GM12874 (cell line): ENCODE measurements at regions not wholly inside any gene's neighbourhood (a gene's known extent, or its start where the extent isn't known, plus 50 kb on each side); places are given as distances from the start of the nearest gene placed in this dataset.

ENCODE experiments used
- CTCF ChIP-seq: IDR thresholded peaks from 2 replicates; pipeline ENCODE4 v1.5.1; 2011; ENCODE audit warnings: low read depth, mild to moderate bottlenecking, control low read depth, low read length, moderate library complexity; ENCODE audit not compliant: insufficient read depth

GRCh38 chr3:182729903-182730674 lies 63.2 kb upstream of the ATP11B start:
- TF ChIP-seq CTCF: no peak

- no peak for TF ChIP-seq CTCF
Measured at GRCh38 chr3:182730675-182731042, 62.6 kb upstream of the ATP11B start.

DNA sequence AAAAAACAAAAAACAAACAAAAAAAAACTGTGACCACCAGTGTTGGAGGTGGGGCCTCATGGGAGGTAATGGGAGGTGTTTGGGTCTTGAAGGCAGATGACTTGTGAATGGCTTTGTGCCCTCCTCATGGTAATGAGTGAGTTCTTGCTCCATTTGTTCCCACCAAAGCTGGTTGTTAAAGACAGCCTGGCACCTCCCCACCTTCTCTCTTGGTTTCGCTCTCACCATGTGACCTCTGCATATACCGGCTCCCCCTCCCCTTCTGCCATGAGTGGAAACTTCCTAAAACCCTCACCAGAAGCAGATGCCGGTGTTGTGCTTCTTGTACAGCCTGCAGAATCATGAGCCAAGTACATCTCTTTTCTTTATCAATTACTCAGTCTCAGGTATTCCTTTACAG lies 61.5 kb upstream of the ATP11B start:
- no peak for TF ChIP-seq CTCF

DNA sequence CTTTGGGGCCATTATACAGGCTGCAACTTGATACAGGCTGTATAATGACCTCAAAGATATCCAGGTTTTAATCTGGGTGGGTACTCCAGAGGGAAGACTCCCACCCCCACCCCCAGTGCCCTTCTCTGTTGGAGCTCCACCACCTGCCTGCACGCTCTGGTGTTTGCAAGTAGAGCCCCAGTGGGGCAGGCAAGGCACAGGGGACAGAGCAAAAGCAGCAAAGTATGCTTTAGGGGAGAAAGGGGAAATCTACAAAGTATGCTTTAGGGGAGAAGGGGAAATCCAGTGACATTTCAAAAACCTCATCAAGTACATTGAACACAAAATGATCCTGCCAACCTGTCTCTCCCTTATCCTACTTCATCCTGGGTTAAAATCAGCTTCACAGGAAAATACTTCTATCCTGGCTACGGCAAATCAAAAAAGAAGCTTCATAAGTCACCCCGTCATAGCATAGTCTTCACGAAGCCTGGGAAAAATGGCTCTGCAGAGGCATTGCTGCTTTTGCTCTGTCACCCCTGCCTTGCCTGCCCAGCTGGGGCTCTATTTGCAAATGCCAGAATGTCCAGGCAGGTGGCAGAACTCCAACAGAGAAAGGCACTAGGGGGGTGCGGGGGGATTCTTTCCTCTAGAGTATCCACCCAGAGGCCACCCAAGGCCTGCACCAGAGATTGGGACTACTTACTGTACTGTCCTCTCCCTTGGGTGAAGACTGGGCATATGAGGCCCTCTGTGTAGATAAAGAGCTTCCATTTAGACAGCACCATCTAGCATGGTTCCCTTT lies 60.9 kb upstream of the ATP11B start:
- TF ChIP-seq CTCF: no peak

DNA sequence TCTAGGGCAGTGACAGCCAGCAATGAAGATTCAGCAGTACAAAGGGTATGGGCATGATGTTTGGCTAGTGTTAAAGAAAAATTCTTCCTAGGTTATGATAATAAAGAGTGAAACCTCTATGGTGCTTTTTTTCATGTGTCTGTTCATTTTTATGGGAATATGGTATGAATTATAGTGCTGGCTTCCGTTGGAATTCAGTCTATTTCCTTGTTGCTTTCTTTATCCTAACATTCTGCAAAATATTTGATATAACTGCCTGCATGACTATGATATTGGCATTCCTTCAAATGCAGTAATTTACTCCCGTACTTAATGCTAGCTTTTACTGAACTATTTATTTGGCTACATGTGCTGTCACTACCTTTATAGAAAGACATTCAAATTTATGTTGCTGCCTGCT lies 57.6 kb upstream of the ATP11B start:
- TF ChIP-seq CTCF: no peak

DNA sequence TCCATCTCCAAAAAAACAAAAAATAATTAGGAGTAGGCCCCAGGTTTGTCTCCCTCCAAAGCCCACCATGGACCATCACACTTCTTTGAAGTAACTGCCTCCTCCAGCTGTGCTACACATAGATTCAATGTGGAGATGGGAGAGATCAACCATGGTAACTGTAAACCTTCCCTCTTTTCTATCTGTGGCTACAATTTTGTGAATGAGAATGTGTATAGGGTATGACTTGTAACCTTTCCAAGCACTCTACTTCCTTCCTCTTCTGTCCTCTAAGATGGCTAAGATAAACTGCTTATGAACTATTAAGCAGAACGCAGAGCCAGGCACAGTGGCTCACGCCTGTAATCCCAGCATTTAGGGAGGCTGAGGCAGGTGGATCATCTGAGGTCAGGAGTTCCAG lies 55.5 kb upstream of the ATP11B start:
- no peak for TF ChIP-seq CTCF

GRCh38 chr3:182738583-182739411 lies 54.5 kb upstream of the ATP11B start:
- no peak for TF ChIP-seq CTCF
